Urinary bladder (tissue), 3 donors: ENCODE measurements at regions not wholly inside any gene's neighbourhood (a gene's known extent, or its start where the extent isn't known, plus 50 kb on each side); places are given as distances from the start of the nearest gene placed in this dataset.

ENCODE experiments used
- DNase-seq: peaks from one replicate; pipeline ENCODE4 v3.0.0-alpha.2; 2015; ENCODE audit errors: extremely low spot score
- H3K27ac ChIP-seq: one replicate; pipeline ENCODE4 v1.5.1; 2013; ENCODE audit warnings: low read depth, mild to moderate bottlenecking, moderate library complexity
- H3K36me3 ChIP-seq: one replicate; pipeline ENCODE4 v1.6.1; 2013; ENCODE audit warnings: mild to moderate bottlenecking, moderate library complexity; ENCODE audit not compliant: insufficient read depth
- H3K4me1 ChIP-seq: one replicate; pipeline ENCODE4 v1.6.1; 2013; ENCODE audit warnings: mild to moderate bottlenecking, moderate library complexity; ENCODE audit not compliant: insufficient read depth
- H3K4me3 ChIP-seq: one replicate; pipeline ENCODE4 v1.5.1; 2013; ENCODE audit warnings: low read depth, low read length
- WGBS: extraction: QIAGEN DNeasy Blood & Tissue Kit; methylation state at CpG from one replicate; pipeline ENCODE4 v1.1.7; 2013; 5-methylcytosine and 5-hydroxymethylcytosine counted together
- donor health status: healthy with polysubstance abuse.
- donor health status: healthy.

DNA sequence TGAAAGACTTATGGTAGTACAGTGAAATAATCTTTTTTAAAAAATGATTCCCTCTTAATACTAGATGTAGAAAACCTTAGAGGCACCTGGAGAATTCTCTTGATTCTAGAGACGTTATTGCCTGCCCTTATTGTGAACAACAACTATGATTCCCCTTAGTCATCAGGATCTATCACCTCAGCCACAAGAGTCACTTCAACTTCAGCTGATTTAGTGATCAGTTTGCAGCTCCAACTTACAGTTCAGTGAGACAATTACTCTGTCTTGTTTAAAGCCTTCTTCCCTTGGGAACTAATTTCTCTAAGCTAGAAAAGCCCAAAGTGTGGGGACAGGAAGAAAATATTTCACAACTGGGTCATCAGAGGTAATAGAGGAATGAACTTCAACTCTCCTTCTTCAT lies 254.3 kb upstream of the SLITRK1 start:
- Histone ChIP-seq H3K4me1 (no peaks in the 10 kb centered on the region), H3K36me3 (no peaks in the 10 kb centered on the region), H3K27ac (no peak overlapping the region), H3K4me3 (no peak overlapping the region)
- no peak for DNase-seq
- 56% methylated on average over 1 of the region's 1 CpG for WGBS

DNA sequence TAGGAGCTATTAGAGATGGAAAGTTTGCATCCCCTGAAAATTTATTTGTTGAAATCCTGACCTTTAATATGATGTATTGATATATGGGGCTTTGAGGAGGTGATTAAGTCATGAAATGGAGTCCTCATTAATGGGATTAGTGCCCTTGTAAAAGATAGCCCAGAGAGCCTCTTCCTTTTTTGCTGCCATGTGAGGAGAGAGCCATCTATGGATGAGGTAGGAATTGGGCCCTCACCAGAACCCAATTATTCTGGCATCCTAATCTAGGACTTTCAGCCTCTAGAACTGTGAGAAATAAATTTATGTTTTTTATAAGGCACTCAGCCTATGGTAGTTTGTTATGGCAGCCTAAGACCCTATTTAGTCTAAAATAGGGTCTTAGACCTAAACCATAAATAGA lies 250.2 kb upstream of the SLITRK1 start:
- no peak overlapping the region for H3K27ac ChIP-seq
- no peaks in the 10 kb centered on the region for H3K36me3 ChIP-seq
- H3K4me1 ChIP-seq: no peaks in the 10 kb centered on the region
- DNase-seq: no peak
- no peak overlapping the region for H3K4me3 ChIP-seq

DNA sequence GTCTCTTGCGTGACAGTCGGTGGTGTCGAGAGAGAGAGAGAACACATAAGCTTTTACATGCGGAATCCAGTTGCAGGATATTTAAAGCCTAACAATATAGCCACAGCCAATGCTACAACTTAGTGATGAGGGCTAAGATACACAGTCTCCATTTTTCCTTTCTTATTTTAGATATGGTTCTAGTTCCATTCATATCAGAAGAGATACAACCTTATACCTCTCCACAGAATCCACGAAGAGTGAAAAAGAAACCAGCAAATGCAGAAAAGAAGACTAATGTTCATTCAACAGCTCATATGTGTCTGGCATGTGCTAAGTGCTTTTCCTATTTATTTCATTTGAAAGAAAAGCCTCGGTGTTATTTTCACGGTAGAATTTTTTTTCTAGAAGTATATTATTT lies 249.0 kb upstream of the SLITRK1 start:
- WGBS: 84% methylated on average over 7 of the region's 7 CpGs
- no peak for DNase-seq
- Histone ChIP-seq H3K27ac (no peak overlapping the region), H3K4me3 (no peak overlapping the region), H3K4me1 (no peaks in the 10 kb centered on the region), H3K36me3 (no peaks in the 10 kb centered on the region)

DNA sequence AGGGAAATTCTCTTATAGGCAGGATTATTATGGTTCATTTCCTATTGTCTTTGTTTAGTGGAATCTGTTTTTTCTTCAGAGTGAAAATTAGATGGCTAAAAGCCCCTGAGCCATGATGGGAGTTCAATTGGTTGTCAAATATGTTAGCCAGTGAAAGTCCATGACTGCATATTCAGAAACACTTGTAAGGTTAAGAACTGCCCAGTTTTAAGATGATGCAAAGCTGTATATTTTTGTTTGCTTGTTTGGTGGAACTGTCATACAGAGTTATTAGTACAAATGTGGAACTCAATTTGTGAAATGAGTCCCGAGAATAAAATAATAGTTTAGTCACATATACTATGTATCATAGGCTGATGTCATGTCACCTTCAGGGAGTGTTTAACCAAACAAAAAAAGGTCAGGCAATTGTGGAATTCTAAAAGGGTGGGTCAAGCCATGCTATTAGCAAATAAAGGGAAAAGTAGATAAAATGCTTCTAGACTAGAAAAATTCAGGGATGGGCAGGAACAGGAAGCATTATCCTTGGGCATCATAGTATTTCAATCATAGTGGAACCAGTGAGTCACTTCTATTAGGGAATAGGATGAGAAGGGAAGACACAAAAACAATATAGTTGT lies 248.3 kb upstream of the SLITRK1 start:
- no peak overlapping the region for H3K4me3 ChIP-seq
- 82% methylated on average over 1 of the region's 1 CpG for WGBS
- no peaks in the 10 kb centered on the region for H3K4me1 ChIP-seq
- no peaks in the 10 kb centered on the region for H3K36me3 ChIP-seq
- no peak for DNase-seq
- H3K27ac ChIP-seq: no peak overlapping the region

DNA sequence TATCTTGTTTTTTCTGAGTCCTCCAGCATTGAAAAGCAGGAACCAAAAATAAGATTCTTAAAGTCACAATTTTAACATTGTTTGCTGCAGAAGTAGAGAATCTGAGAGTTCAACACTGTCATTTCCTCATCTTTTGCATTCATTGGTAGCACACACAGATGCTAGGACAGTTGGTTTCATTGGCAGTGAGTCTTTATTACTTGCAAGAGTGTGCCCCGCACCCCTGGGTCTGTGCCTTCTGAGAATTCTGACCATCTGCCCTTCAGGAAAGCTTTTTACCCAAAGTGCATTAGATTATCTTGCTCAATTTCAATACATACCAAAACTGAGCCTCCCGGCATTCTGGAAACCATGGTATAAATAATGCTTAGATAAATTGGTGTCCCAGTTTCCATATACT lies 247.7 kb upstream of the SLITRK1 start:
- no peaks in the 10 kb centered on the region for H3K4me1 ChIP-seq
- DNase-seq: no peak
- no peaks in the 10 kb centered on the region for H3K36me3 ChIP-seq
- WGBS: 87% methylated on average over 2 of the region's 2 CpGs
- H3K27ac ChIP-seq: no peak overlapping the region
- H3K4me3 ChIP-seq: no peak overlapping the region

DNA sequence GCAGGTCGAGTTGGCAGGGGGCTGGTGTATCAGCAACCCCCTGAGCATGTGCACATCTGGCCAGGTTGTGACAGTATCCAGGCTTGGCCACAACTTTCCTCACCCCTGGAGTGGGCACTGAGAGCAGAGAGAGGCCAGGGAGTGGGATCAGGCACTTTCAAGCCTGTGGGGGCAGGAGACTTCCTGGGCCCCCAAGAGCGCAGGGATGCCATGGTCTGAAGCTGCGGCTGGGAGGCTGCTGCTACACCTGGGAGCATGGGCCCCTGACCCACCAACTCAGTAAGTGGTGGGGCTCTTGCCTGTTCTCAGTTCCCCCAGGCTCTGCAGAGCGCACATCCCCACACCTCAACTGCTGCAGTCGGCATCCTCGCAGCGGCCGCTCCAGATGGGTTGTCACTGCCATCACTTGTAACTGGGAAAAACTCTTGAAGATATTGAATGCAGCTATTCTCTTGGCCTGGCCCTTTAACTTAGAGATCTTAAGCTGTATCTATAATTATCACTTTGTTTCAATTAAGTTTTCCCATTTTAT lies 245.4 kb upstream of the SLITRK1 start:
- WGBS: 96% methylated on average over 8 of the region's 8 CpGs
- Histone ChIP-seq H3K4me1 (no peaks in the 10 kb centered on the region), H3K36me3 (no peaks in the 10 kb centered on the region), H3K27ac (no peak overlapping the region), H3K4me3 (no peak overlapping the region)
- DNase-seq: no peak

DNA sequence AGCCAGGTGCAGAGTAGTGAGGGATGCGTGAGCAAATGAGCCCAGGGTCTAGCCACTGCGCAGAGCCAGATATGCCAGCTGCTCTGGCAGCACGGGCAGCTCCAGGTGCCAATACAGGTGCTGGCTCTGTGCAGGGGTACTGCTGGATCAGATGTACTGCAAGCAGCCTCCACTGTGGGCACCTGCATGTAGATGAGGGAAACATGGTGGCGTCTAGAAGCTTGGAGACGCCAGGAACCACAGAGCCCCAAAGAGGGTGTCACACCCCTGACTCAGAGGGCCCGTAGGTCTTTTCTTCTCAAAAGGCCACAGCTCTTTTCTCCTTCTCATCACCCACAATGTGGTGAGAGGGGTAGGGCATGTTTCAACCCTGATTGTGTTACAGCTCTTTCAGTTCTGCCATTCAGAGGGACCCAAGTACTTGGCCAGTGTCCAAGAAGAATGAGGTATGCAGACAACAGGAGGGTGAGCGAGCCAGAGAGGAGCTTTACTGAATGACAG lies 244.4 kb upstream of the SLITRK1 start:
- WGBS: 87% methylated on average over 7 of the region's 7 CpGs
- Histone ChIP-seq H3K36me3 (no peaks in the 10 kb centered on the region), H3K4me3 (no peak overlapping the region), H3K27ac (no peak overlapping the region), H3K4me1 (no peaks in the 10 kb centered on the region)
- DNase-seq: no peak

DNA sequence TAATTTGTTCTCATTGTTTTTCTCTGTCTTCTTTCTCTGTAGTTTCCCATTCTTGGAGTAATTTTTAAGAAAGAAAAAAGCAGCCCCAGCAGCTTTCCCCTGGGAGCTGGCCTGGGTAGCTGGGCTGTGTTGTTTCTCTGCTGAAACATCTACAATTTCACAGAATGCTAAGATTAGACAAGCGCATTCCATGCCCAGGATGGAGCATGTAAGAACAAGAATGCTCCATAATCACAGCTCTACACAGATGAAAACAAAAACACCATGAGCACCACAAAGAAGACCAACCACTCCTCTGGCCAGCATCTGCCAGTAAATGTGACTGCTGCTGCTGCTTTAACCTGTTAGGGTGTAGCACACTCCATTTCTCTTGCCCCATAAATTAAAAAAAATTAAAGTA lies 239.2 kb upstream of the SLITRK1 start:
- H3K4me3 ChIP-seq: no peak overlapping the region
- no peaks in the 10 kb centered on the region for H3K36me3 ChIP-seq
- H3K27ac ChIP-seq: no peak overlapping the region
- WGBS: 52% methylated on average over 1 of the region's 1 CpG
- no peaks in the 10 kb centered on the region for H3K4me1 ChIP-seq
- DNase-seq: no peak

DNA sequence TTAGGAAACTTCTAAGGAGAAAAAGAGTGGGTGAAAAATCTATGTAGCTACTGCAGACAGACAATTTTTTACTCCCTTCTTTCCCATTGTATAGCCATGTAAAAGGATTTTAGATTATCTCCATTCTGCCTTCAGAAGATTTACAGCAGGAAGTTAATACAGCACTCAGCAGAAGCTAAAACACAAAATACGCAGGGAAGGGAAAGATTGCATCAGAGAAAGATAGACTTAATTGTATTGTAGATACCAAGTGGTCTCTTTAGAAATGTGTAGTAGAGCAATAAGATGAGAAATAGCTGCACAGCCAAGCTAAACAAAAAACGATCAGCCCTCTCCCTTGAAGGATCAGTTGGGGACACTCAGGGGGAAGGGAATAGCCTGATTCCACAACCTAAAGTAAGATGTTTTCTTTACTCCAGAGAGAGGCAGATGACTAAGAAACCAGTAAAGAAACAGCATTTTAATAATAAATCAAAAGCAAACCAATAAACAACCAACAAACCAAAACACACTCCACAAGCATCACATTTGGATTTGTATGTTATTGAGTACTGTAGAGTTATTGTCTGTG lies 236.7 kb upstream of the SLITRK1 start:
- Histone ChIP-seq H3K4me3 (no peak overlapping the region), H3K36me3 (no peaks in the 10 kb centered on the region), H3K4me1 (no peaks in the 10 kb centered on the region), H3K27ac (no peak overlapping the region)
- WGBS: 9% methylated on average over 2 of the region's 2 CpGs
- no peak for DNase-seq

DNA sequence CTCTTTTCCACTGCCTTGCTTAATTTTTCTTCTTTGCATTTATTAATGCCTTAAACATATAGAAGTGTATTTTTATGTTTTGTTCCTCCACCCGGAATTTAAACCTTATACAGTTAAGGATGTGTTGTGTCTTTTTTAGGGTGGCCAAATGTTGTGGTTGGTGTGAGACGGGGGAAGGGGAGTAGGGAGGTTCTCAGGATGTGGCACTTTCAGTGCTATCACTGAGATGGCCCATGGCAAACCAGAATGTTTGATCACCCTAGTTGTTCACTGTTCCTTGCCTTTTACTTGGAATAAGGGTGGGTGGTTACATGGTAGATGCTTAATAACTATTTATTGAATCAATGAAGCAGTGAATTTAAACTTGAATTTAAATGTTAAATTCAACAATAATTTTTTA lies 216.0 kb upstream of the SLITRK1 start:
- no peak overlapping the region for H3K4me3 ChIP-seq
- H3K27ac ChIP-seq: no peak overlapping the region
- H3K36me3 ChIP-seq: no peaks in the 10 kb centered on the region
- no peak for DNase-seq
- H3K4me1 ChIP-seq: no peaks in the 10 kb centered on the region
- WGBS: 85% methylated on average over 2 of the region's 2 CpGs

DNA sequence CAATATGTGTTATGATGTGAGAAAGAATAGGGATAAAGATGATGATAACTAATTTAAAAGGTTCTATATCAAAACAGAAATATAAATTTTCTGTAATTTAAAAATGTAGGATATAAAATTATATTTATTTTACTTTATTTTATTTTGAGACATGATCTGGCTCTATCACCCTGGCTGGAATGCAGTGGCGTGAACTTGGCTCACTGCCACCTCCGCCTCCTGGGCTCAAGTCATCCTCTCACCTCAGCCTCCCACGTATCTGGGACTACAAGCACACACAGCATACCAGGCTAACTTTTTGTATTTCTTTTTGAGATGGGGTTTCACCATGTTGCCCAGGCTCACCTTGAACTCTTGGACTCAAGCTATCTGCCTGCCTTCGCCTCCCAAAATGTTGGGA lies 214.9 kb upstream of the SLITRK1 start:
- H3K36me3 ChIP-seq: no peaks in the 10 kb centered on the region
- H3K4me1 ChIP-seq: no peaks in the 10 kb centered on the region
- no peak overlapping the region for H3K4me3 ChIP-seq
- 84% methylated on average over 4 of the region's 4 CpGs for WGBS
- H3K27ac ChIP-seq: no peak overlapping the region
- DNase-seq: no peak

DNA sequence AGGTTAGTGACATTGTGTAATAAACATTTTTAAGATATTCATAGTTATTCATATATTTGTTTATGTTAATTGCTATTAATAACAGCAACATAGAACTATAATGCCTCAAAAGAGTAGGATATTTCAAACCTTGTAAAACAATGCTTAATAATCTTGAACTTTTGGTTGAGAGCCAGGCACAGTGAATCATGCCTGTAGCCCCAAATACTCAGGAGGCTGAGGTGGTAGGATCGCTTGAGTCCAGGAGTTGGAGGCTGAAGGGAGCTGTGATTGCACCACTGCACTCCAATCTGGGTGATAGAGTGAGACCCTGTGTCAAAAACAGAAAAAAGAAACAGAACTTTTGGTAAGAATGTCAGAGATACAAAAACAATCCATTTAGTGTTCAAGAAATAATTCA lies 213.9 kb upstream of the SLITRK1 start:
- Histone ChIP-seq H3K4me1 (no peaks in the 10 kb centered on the region), H3K27ac (no peak overlapping the region), H3K4me3 (no peak overlapping the region), H3K36me3 (no peaks in the 10 kb centered on the region)
- WGBS: 79% methylated on average over 1 of the region's 1 CpG
- DNase-seq: no peak

DNA sequence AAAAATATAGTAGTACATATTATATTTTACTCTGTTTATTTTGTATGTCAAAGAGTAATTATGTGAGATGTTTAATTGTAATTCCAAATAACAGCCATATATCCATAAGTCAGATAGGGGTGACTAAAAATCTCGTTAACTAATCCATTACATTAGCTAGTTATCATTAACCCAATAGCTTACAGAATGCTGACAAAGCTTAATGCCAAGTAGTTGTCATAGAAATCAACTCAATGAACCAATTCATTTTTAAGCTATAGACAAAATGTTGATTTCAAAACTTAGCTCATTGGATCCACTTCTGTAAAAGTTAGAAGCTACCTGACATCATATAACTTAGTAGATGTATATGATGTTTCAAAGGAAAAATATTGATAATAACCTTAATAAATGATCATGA lies 206.7 kb upstream of the SLITRK1 start:
- Histone ChIP-seq H3K36me3 (no peaks in the 10 kb centered on the region), H3K27ac (no peak overlapping the region), H3K4me3 (no peak overlapping the region), H3K4me1 (no peaks in the 10 kb centered on the region)
- no peak for DNase-seq
- WGBS: 62% methylated on average over 1 of the region's 1 CpG

DNA sequence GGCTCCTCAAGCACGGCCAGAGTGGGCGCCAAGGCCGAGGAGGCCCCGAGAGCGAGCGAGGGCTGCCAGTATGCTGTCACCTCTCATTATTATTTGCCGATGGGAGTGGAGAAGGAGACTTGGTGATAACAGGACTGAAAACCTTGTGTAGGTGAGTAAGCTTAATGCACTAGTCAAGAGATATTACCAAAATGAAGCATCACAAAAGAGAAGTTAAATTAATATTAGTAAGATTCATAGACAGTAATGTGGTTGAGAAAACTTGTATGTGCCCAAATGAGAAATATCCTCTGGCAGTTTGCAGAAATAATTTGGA lies 204.5 kb upstream of the SLITRK1 start:
- H3K27ac ChIP-seq: no peak overlapping the region
- H3K4me1 ChIP-seq: no peaks in the 10 kb centered on the region
- no peaks in the 10 kb centered on the region for H3K36me3 ChIP-seq
- WGBS: 82% methylated on average over 7 of the region's 7 CpGs
- H3K4me3 ChIP-seq: no peak overlapping the region
- DNase-seq: no peak
